ENCODE measurements at regions not wholly inside any gene's neighbourhood (a gene's known extent, or its start where the extent isn't known, plus 50 kb on each side); places are given as distances from the start of the nearest gene placed in this dataset.

DNA sequence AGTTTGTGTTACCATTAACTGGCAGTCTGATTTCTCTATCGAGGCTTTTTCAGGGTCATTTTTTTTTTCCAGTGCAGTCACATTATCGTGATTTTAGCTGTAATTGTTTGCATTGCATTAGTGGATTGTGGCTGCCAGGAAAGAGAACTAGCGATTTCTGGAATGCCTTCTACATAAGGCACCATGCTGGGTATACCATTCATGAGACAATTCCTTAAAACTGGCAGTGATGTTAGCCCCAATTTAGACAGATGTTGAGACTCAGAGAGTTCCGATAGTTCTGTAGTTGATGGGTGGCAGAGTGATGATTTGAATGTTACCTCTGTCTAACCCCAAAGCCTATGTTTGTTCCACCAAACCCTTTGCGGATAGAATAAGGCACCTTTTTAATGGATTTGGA lies 175.4 kb upstream of the TENM3 start:
- H3K9me3 Mint-ChIP-seq = peaks cover 11% of the 10 kb centered on the region
- DNase-seq (ENCODE audit: low spot score in 2 of 2) (no peak), ATAC-seq (replicated peaks; ENCODE audit: extremely low read depth, poor library complexity, severe bottlenecking) (no peak)
- no peaks in the 10 kb centered on the region for H3K27me3 Mint-ChIP-seq
- H3K4me3 Mint-ChIP-seq = no peak overlapping the region
- H3K4me1 Mint-ChIP-seq = no peaks in the 10 kb centered on the region
- no peak overlapping the region for H3K27ac Mint-ChIP-seq (ENCODE audit: low read depth)
- H3K36me3 Mint-ChIP-seq (ENCODE audit: insufficient read depth) = no peaks in the 10 kb centered on the region

- peaks cover 5% of the 10 kb centered on the region for H3K9me3 Mint-ChIP-seq
- no peaks in the 10 kb centered on the region for H3K4me1 Mint-ChIP-seq
- no peak for ATAC-seq (replicated peaks; ENCODE audit: extremely low read depth, poor library complexity, severe bottlenecking)
- no peaks in the 10 kb centered on the region for H3K36me3 Mint-ChIP-seq (ENCODE audit: insufficient read depth)
- no peak overlapping the region for H3K4me3 Mint-ChIP-seq
- no peak for DNase-seq (ENCODE audit: low spot score in 2 of 2)
- no peak overlapping the region for H3K27ac Mint-ChIP-seq (ENCODE audit: low read depth)
- H3K27me3 Mint-ChIP-seq = no peaks in the 10 kb centered on the region
These were observed 174.3 kb upstream of the TENM3 start for GRCh38 chr4:182068920-182069319.

- Mint-ChIP-seq H3K4me3 (no peak overlapping the region), H3K27me3 (no peaks in the 10 kb centered on the region)
- no peak for DNase-seq (ENCODE audit: low spot score in 2 of 2)
These were observed 169.9 kb upstream of the TENM3 start for GRCh38 chr4:182073278-182073677.

DNA sequence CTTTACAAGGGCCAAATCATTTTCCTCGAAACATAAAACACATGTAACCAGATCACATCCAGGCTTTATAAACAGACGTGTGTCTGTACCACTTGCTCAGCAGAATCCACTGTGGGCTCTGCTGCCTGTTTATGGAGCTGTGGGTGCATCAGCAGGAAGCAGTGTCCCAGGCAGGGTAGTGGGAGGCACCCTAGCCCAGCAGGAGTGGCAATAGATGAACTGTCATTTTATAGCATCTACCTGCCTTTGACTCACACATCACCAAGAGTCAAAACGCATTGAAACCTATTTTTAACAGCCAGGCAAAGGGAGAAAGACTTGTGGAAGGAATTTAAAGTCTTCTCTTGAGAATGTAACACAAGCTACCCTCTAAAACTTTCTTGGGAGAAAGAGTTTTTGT lies 169.1 kb upstream of the TENM3 start:
- no peaks in the 10 kb centered on the region for H3K4me1 Mint-ChIP-seq
- H3K9me3 Mint-ChIP-seq = peaks cover 22% of the 10 kb centered on the region
- H3K4me3 Mint-ChIP-seq = no peak overlapping the region
- no peaks in the 10 kb centered on the region for H3K36me3 Mint-ChIP-seq (ENCODE audit: insufficient read depth)
- no peak overlapping the region for H3K27ac Mint-ChIP-seq (ENCODE audit: low read depth)
- H3K27me3 Mint-ChIP-seq = no peaks in the 10 kb centered on the region
- no peak for DNase-seq (ENCODE audit: low spot score in 2 of 2)
- ATAC-seq (replicated peaks; ENCODE audit: extremely low read depth, poor library complexity, severe bottlenecking) = no peak

More at GRCh38 chr4:182073278-182073677, 169.9 kb upstream of the TENM3 start:
- Mint-ChIP-seq H3K4me1 (no peaks in the 10 kb centered on the region), H3K27ac (ENCODE audit: low read depth) (no peak overlapping the region), H3K36me3 (ENCODE audit: insufficient read depth) (no peaks in the 10 kb centered on the region), H3K9me3 (peaks cover 19% of the 10 kb centered on the region)
- no peak for ATAC-seq (replicated peaks; ENCODE audit: extremely low read depth, poor library complexity, severe bottlenecking)

GRCh38 chr4:182074810-182075209 lies 168.4 kb upstream of the TENM3 start:
- Mint-ChIP-seq H3K4me1 (no peaks in the 10 kb centered on the region), H3K27ac (ENCODE audit: low read depth) (no peak overlapping the region), H3K36me3 (ENCODE audit: insufficient read depth) (no peaks in the 10 kb centered on the region), H3K27me3 (no peaks in the 10 kb centered on the region), H3K9me3 (peaks cover 22% of the 10 kb centered on the region), H3K4me3 (no peak overlapping the region)
- DNase-seq (ENCODE audit: low spot score in 2 of 2) = no peak
- ATAC-seq (replicated peaks; ENCODE audit: extremely low read depth, poor library complexity, severe bottlenecking) = no peak

GRCh38 chr4:182082910-182083309 lies 160.3 kb upstream of the TENM3 start:
- ATAC-seq (replicated peaks; ENCODE audit: extremely low read depth, poor library complexity, severe bottlenecking) = no peak
- Mint-ChIP-seq H3K27me3 (no peaks in the 10 kb centered on the region), H3K36me3 (ENCODE audit: insufficient read depth) (no peaks in the 10 kb centered on the region), H3K9me3 (peaks cover 4% of the 10 kb centered on the region), H3K4me1 (no peaks in the 10 kb centered on the region), H3K27ac (ENCODE audit: low read depth) (no peak overlapping the region), H3K4me3 (no peak overlapping the region)
- no peak for DNase-seq (ENCODE audit: low spot score in 2 of 2)

DNA sequence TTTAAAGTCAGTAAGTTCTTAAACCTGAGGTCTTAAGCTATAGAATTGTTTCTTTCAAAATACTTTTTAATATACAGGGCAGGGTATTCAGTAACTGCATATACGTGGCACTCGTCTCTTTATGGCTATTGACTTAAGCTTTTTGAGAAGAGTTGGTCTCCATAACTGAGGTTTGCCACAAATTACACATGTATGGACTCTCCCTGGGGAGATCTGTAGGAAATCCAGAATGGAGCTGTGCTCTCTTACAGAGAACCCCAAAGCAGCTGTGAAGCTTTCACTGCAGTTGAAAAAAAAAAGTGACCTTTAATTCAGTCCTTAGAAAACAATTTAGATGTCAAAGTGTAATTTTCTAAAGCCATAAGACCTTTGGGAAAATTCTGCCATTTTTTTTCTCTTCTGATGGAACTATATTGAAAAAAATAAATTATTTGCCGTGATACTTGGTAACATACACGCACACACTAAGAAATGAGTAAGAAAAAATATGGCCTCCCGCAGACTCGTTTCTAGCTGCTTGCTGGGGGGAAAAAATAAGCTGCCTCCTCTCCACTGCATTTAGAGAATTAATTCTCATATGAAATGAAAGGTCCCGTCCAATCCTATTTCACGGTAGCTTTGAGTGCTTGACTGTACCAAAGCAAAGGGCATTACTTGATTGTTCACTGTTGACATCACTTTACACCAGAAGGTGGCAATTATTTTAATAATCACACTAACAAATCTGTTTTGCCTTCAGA lies 159.4 kb upstream of the TENM3 start:
- peaks cover 1% of the 10 kb centered on the region for H3K9me3 Mint-ChIP-seq
- no peaks in the 10 kb centered on the region for H3K36me3 Mint-ChIP-seq (ENCODE audit: insufficient read depth)
- no peak overlapping the region for H3K4me3 Mint-ChIP-seq
- no peak for DNase-seq (ENCODE audit: low spot score in 2 of 2)
- no peaks in the 10 kb centered on the region for H3K4me1 Mint-ChIP-seq
- ATAC-seq (replicated peaks; ENCODE audit: extremely low read depth, poor library complexity, severe bottlenecking) = no peak
- H3K27ac Mint-ChIP-seq (ENCODE audit: low read depth) = no peak overlapping the region
- no peaks in the 10 kb centered on the region for H3K27me3 Mint-ChIP-seq

DNA sequence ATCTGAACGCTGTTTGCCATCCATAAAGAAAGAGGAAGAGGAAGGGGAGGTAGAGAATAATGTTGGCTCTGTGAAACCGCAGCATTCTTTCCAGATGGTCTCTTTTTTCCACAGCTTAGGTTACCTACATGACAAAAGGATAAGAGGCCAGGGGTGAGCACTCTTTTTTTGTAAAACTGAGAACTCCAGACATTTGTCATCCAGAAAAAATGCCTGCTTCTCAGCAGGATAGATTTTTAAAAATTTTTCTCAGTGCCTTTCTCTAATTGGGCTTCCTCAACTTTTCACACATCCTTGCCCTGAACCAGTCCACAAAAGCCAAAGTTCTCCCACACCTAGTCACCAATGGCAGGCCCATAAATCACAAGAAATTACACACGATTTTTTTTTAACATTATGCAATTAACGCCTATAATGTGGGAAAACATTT lies 158.1 kb upstream of the TENM3 start:
- no peak for ATAC-seq (replicated peaks; ENCODE audit: extremely low read depth, poor library complexity, severe bottlenecking)
- no peaks in the 10 kb centered on the region for H3K27me3 Mint-ChIP-seq
- no peaks in the 10 kb centered on the region for H3K4me1 Mint-ChIP-seq
- H3K9me3 Mint-ChIP-seq = no peaks in the 10 kb centered on the region
- no peak overlapping the region for H3K27ac Mint-ChIP-seq (ENCODE audit: low read depth)
- no peak for DNase-seq (ENCODE audit: low spot score in 2 of 2)
- H3K36me3 Mint-ChIP-seq (ENCODE audit: insufficient read depth) = no peaks in the 10 kb centered on the region
- no peak overlapping the region for H3K4me3 Mint-ChIP-seq

- peaks cover 5% of the 10 kb centered on the region for H3K9me3 Mint-ChIP-seq
- no peaks in the 10 kb centered on the region for H3K27me3 Mint-ChIP-seq
These were observed 153.9 kb upstream of the TENM3 start for GRCh38 chr4:182089326-182089725.

GRCh38 chr4:182090186-182090585 lies 153.0 kb upstream of the TENM3 start:
- Mint-ChIP-seq H3K4me1 (no peaks in the 10 kb centered on the region), H3K27ac (ENCODE audit: low read depth) (no peak overlapping the region), H3K27me3 (no peaks in the 10 kb centered on the region), H3K4me3 (no peak overlapping the region), H3K9me3 (peaks cover 14% of the 10 kb centered on the region), H3K36me3 (ENCODE audit: insufficient read depth) (no peaks in the 10 kb centered on the region)
- ATAC-seq (replicated peaks; ENCODE audit: extremely low read depth, poor library complexity, severe bottlenecking) = no peak
- no peak for DNase-seq (ENCODE audit: low spot score in 2 of 2)

More at GRCh38 chr4:182089326-182089725, 153.9 kb upstream of the TENM3 start:
- ATAC-seq (replicated peaks; ENCODE audit: extremely low read depth, poor library complexity, severe bottlenecking) (no peak), DNase-seq (ENCODE audit: low spot score in 2 of 2) (no peak)
- no peaks in the 10 kb centered on the region for H3K36me3 Mint-ChIP-seq (ENCODE audit: insufficient read depth)
- H3K27ac Mint-ChIP-seq (ENCODE audit: low read depth) = no peak overlapping the region
- H3K4me3 Mint-ChIP-seq = no peak overlapping the region
- H3K4me1 Mint-ChIP-seq = no peaks in the 10 kb centered on the region

- no peak overlapping the region for H3K4me3 Mint-ChIP-seq
- H3K36me3 Mint-ChIP-seq (ENCODE audit: insufficient read depth) = no peaks in the 10 kb centered on the region
- ATAC-seq (replicated peaks; ENCODE audit: extremely low read depth, poor library complexity, severe bottlenecking) (no peak), DNase-seq (ENCODE audit: low spot score in 2 of 2) (no peak)
- H3K9me3 Mint-ChIP-seq = peaks cover 18% of the 10 kb centered on the region
- no peaks in the 10 kb centered on the region for H3K4me1 Mint-ChIP-seq
- H3K27ac Mint-ChIP-seq (ENCODE audit: low read depth) = no peak overlapping the region
- no peaks in the 10 kb centered on the region for H3K27me3 Mint-ChIP-seq
These were observed 152.1 kb upstream of the TENM3 start for GRCh38 chr4:182091128-182091527.

GRCh38 chr4:182093431-182093831 lies 149.8 kb upstream of the TENM3 start:
- Mint-ChIP-seq H3K4me3 (no peak overlapping the region), H3K27me3 (no peaks in the 10 kb centered on the region), H3K27ac (ENCODE audit: low read depth) (no peak overlapping the region), H3K9me3 (peaks cover 20% of the 10 kb centered on the region), H3K36me3 (ENCODE audit: insufficient read depth) (no peaks in the 10 kb centered on the region), H3K4me1 (no peaks in the 10 kb centered on the region)
- ATAC-seq (replicated peaks; ENCODE audit: extremely low read depth, poor library complexity, severe bottlenecking) = no peak
- no peak for DNase-seq (ENCODE audit: low spot score in 2 of 2)

DNA sequence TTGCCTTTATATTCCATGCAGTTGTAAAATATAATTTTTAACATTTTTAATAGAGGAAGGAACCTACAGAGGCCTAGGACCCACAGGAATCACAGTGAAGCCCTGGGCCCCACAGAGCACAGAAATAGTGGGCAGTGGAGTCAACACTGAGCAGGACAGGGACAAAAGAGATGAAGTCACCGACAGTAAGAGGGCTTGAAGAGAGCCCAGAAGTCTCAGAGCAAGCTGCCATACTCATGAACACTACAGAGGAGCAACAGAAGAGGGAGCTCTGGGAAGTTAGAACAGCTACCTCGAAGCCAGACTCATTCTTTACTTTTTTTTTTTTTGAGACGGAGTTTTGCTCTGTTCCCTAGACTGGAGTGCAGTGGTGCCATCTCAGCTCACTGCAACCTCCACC lies 149.3 kb upstream of the TENM3 start:
- no peaks in the 10 kb centered on the region for H3K36me3 Mint-ChIP-seq (ENCODE audit: insufficient read depth)
- H3K27me3 Mint-ChIP-seq = no peaks in the 10 kb centered on the region
- DNase-seq (ENCODE audit: low spot score in 2 of 2) (no peak), ATAC-seq (replicated peaks; ENCODE audit: extremely low read depth, poor library complexity, severe bottlenecking) (no peak)
- no peak overlapping the region for H3K27ac Mint-ChIP-seq (ENCODE audit: low read depth)
- peaks cover 22% of the 10 kb centered on the region for H3K9me3 Mint-ChIP-seq
- H3K4me3 Mint-ChIP-seq = no peak overlapping the region
- H3K4me1 Mint-ChIP-seq = no peaks in the 10 kb centered on the region

Data from central memory CD8-positive, alpha-beta T cell (primary cell).